IPS DF 19.7 (cell line): ENCODE measurements at regions not wholly inside any gene's neighbourhood (a gene's known extent, or its start where the extent isn't known, plus 50 kb on each side); places are given as distances from the start of the nearest gene placed in this dataset.
A peak's percentile ranks its signal among the peaks of the same experiment; 100 is the strongest.

Experiments used
- DNase-seq: peaks from one replicate; pipeline ENCODE4 v3.0.0-alpha.2; 2013; ENCODE audit warnings: low read depth, low spot score

GRCh38 chr2:221143231-221143630, 428.9 kb downstream of the EPHA4 start:
- DNase-seq, result no peak

GRCh38 chr2:221144909-221145308, 427.2 kb downstream of the EPHA4 start:
- DNase-seq, result no peak

- no peak for DNase-seq
These were observed 426.7 kb downstream of the EPHA4 start for GRCh38 chr2:221145396-221145795.

GRCh38 chr2:221153226-221153625, 418.9 kb downstream of the EPHA4 start:
- DNase-seq, result no peak

GRCh38 chr2:221154176-221154575, 417.9 kb downstream of the EPHA4 start:
- DNase-seq, result no peak

- no peak for DNase-seq
These were observed 415.9 kb downstream of the EPHA4 start for GRCh38 chr2:221156062-221156734.

- DNase-seq, result no peak
These were observed 410.9 kb downstream of the EPHA4 start for GRCh38 chr2:221161186-221161585.

GRCh38 chr2:221166292-221166691, 405.8 kb downstream of the EPHA4 start:
- no peak for DNase-seq

GRCh38 chr2:221167561-221167960, 404.5 kb downstream of the EPHA4 start:
- no peak for DNase-seq

- no peak for DNase-seq
These were observed 402.4 kb downstream of the EPHA4 start for GRCh38 chr2:221169724-221170123.

GRCh38 chr2:221170548-221170947, 401.6 kb downstream of the EPHA4 start:
- DNase-seq, result no peak

- DNase-seq, result no peak
These were observed 395.4 kb downstream of the EPHA4 start for GRCh38 chr2:221176667-221177066.

GRCh38 chr2:221178139-221178538, 394.0 kb downstream of the EPHA4 start:
- no peak for DNase-seq

GRCh38 chr2:221186873-221187272, 385.2 kb downstream of the EPHA4 start:
- no peak for DNase-seq

GRCh38 chr2:221189431-221190067, 382.6 kb downstream of the EPHA4 start:
- DNase-seq, result peak; percentile 57

- no peak for DNase-seq
These were observed 376.3 kb downstream of the EPHA4 start for GRCh38 chr2:221195829-221196228.

GRCh38 chr2:221197225-221197856, 374.8 kb downstream of the EPHA4 start:
- DNase-seq, result no peak

- no peak for DNase-seq
These were observed 373.8 kb downstream of the EPHA4 start for GRCh38 chr2:221198309-221198708.

GRCh38 chr2:221200184-221200839, 371.8 kb downstream of the EPHA4 start:
- DNase-seq, result no peak

- DNase-seq, result no peak
These were observed 369.7 kb downstream of the EPHA4 start for GRCh38 chr2:221202431-221202830.

GRCh38 chr2:221203125-221203524, 369.0 kb downstream of the EPHA4 start:
- DNase-seq, result no peak

- no peak for DNase-seq
These were observed 368.2 kb downstream of the EPHA4 start for GRCh38 chr2:221203856-221204255.

GRCh38 chr2:221204699-221205098, 367.4 kb downstream of the EPHA4 start:
- no peak for DNase-seq
